HG03460 (cell line): ENCODE measurements at regions not wholly inside any gene's neighbourhood (a gene's known extent, or its start where the extent isn't known, plus 50 kb on each side); places are given as distances from the start of the nearest gene placed in this dataset.

Experiments used
- ATAC-seq: cut with Tn5 transposase; IDR thresholded peaks from one replicate; pipeline ENCODE4 v1.9.1; 2021; ENCODE audit not compliant: unreplicated experiment

- no peak for ATAC-seq
Measured at GRCh38 chr17:79330229-79330628, 255.6 kb downstream of the ENGASE start.

GRCh38 chr17:79326814-79327213, 252.2 kb downstream of the ENGASE start:
- ATAC-seq, result no peak

- ATAC-seq, result no peak
Measured at GRCh38 chr17:79325709-79326430, 251.2 kb downstream of the ENGASE start.

GRCh38 chr17:79324194-79324593, 249.6 kb downstream of the ENGASE start:
- no peak for ATAC-seq

GRCh38 chr17:79323566-79323965, 248.9 kb downstream of the ENGASE start:
- no peak for ATAC-seq

- ATAC-seq, result no peak
Measured at GRCh38 chr17:79322211-79323123, 247.8 kb downstream of the ENGASE start.

- no peak for ATAC-seq
Measured at GRCh38 chr17:79320331-79320730, 245.7 kb downstream of the ENGASE start.

GRCh38 chr17:79317916-79318315, 243.3 kb downstream of the ENGASE start:
- no peak for ATAC-seq

- no peak for ATAC-seq
Measured at GRCh38 chr17:79316805-79317204, 242.2 kb downstream of the ENGASE start.

- no peak for ATAC-seq
Measured at GRCh38 chr17:79315358-79316105, 240.9 kb downstream of the ENGASE start.

- no peak for ATAC-seq
Measured at GRCh38 chr17:79314617-79315357, 240.2 kb downstream of the ENGASE start.

GRCh38 chr17:79311373-79311772, 236.7 kb downstream of the ENGASE start:
- ATAC-seq, result no peak

GRCh38 chr17:79306424-79307318, 232.0 kb downstream of the ENGASE start:
- no peak for ATAC-seq

GRCh38 chr17:79305768-79306423, 231.3 kb downstream of the ENGASE start:
- no peak for ATAC-seq

- no peak for ATAC-seq
Measured at GRCh38 chr17:79305376-79305767, 230.7 kb downstream of the ENGASE start.

- ATAC-seq, result no peak
Measured at GRCh38 chr17:79304884-79305283, 230.3 kb downstream of the ENGASE start.

GRCh38 chr17:79303641-79304205, 229.1 kb downstream of the ENGASE start:
- no peak for ATAC-seq

GRCh38 chr17:79301469-79301868, 226.8 kb downstream of the ENGASE start:
- ATAC-seq, result no peak

- ATAC-seq, result no peak
Measured at GRCh38 chr17:79299349-79299748, 224.7 kb downstream of the ENGASE start.
